Ascending aorta (tissue), 2 donors: ENCODE measurements at regions not wholly inside any gene's neighbourhood (a gene's known extent, or its start where the extent isn't known, plus 50 kb on each side); places are given as distances from the start of the nearest gene placed in this dataset.
"Not testable (repeated sequence)": the region's sequence is repeated elsewhere in the genome, so short reads cannot be mapped to it uniquely, and the experiment has no call there.

Experiments
- DNase-seq, 2 donors: peaks; one replicate each; pipeline ENCODE4 v3.0.0-alpha.2; 2019; ENCODE audit warnings: low spot score in 2 of 2
- H3K27ac ChIP-seq, 2 donors: fragments of 200-600 bp; sonication (generic); one replicate each; pipeline ENCODE4 v1.5.1; 2016 to 2017; ENCODE audit warnings: mild to moderate bottlenecking in 1 of 2
- H3K27me3 ChIP-seq: fragments of 200-600 bp; sonication (generic); one replicate; pipeline ENCODE4 v1.5.1; 2017
- H3K36me3 ChIP-seq, 2 donors: fragments of 200-600 bp; sonication (generic); one replicate each; pipeline ENCODE4 v1.5.1; 2016
- H3K4me1 ChIP-seq, 2 donors: fragments of 200-600 bp; sonication (generic); one replicate each; pipeline ENCODE4 v1.5.1; 2016 to 2017; ENCODE audit warnings: mild to moderate bottlenecking in 1 of 2
- H3K4me3 ChIP-seq, 2 donors: fragments of 200-600 bp; sonication (generic); one replicate each; pipeline ENCODE4 v1.5.1; 2016 to 2017; ENCODE audit warnings: mild to moderate bottlenecking in 1 of 2
- H3K9me3 ChIP-seq, 2 donors: fragments of 200-600 bp; sonication (generic); one replicate each; pipeline ENCODE4 v1.5.1; 2016
- CTCF ChIP-seq, 3 experiments: fragments of 200-600 bp in 2 of 3; fragments of 450-650 bp in 1 of 3; sonication (generic) in 2 of 3; IDR thresholded peaks; one replicate each; pipeline ENCODE4 v1.5.1; 2016 to 2019; ENCODE audit warnings: antibody characterized with exemption in 3 of 3, mild to moderate bottlenecking in 1 of 3, moderate library complexity in 1 of 3
- intact Hi-C: fragments of 100-400 bp; cut with DNase I; formaldehyde crosslinking; loops from one replicate; pipeline ENCODE4 v1.15.1; 2023

- TF ChIP-seq CTCF (IDR thresholded peaks at IDR 0.05), result no peak
- no peak for DNase-seq
- H3K27ac ChIP-seq, result no peak overlapping the region
- H3K4me1 ChIP-seq, result no peaks in the 10 kb centered on the region
- no peak overlapping the region for H3K4me3 ChIP-seq
- intact Hi-C loops, result no loop called here
- H3K27me3 ChIP-seq, result no peaks in the 10 kb centered on the region
- no peaks in the 10 kb centered on the region for H3K36me3 ChIP-seq
- H3K9me3 ChIP-seq, result no peaks in the 10 kb centered on the region
Measured at GRCh38 chr2:62641936-62642335, 63.6 kb upstream of the EHBP1 start.

- H3K9me3 ChIP-seq, result no peaks in the 10 kb centered on the region
- DNase-seq, result no peak
- no peaks in the 10 kb centered on the region for H3K36me3 ChIP-seq
- intact Hi-C loops, result no loop called here
- no peak overlapping the region for H3K27ac ChIP-seq
- H3K4me3 ChIP-seq, result no peak overlapping the region
- no peaks in the 10 kb centered on the region for H3K4me1 ChIP-seq
- no peaks in the 10 kb centered on the region for H3K27me3 ChIP-seq
- no peak for TF ChIP-seq CTCF (IDR thresholded peaks at IDR 0.05)
Measured at GRCh38 chr2:62641410-62641843, 64.1 kb upstream of the EHBP1 start.

GRCh38 chr2:62631160-62632085, 74.1 kb upstream of the EHBP1 start:
- TF ChIP-seq CTCF (IDR thresholded peaks at IDR 0.05), result no peak
- DNase-seq, result no peak

GRCh38 chr2:62630206-62630605, 75.3 kb upstream of the EHBP1 start:
- H3K4me3 ChIP-seq, DNase-seq, intact Hi-C loops, H3K27ac ChIP-seq, H3K36me3 ChIP-seq, H3K4me1 ChIP-seq, H3K9me3 ChIP-seq, H3K27me3 ChIP-seq: not testable (repeated sequence)

More at GRCh38 chr2:62631160-62632085, 74.1 kb upstream of the EHBP1 start:
- H3K36me3 ChIP-seq, result no peaks in the 10 kb centered on the region
- intact Hi-C loops, result no loop called here
- no peaks in the 10 kb centered on the region for H3K27me3 ChIP-seq
- H3K27ac ChIP-seq, result no peak overlapping the region
- no peak overlapping the region for H3K4me3 ChIP-seq
- no peaks in the 10 kb centered on the region for H3K4me1 ChIP-seq
- H3K9me3 ChIP-seq, result no peaks in the 10 kb centered on the region

GRCh38 chr2:62629310-62629709, 76.2 kb upstream of the EHBP1 start:
- intact Hi-C loops, DNase-seq, H3K4me3 ChIP-seq, H3K27ac ChIP-seq, H3K27me3 ChIP-seq, H3K36me3 ChIP-seq, H3K9me3 ChIP-seq, H3K4me1 ChIP-seq: not testable (repeated sequence)

GRCh38 chr2:62627667-62628066, 77.8 kb upstream of the EHBP1 start:
- no peaks in the 10 kb centered on the region for H3K27me3 ChIP-seq
- intact Hi-C loops, result no loop called here
- no peak for TF ChIP-seq CTCF (IDR thresholded peaks at IDR 0.05)

More at GRCh38 chr2:62627667-62628066, 77.8 kb upstream of the EHBP1 start:
- Histone ChIP-seq H3K27ac (no peak overlapping the region), H3K4me3 (no peak overlapping the region), H3K4me1 (no peaks in the 10 kb centered on the region), H3K36me3 (no peaks in the 10 kb centered on the region), H3K9me3 (no peaks in the 10 kb centered on the region)
- DNase-seq, result no peak
